T-helper 2 cell (primary cell): ENCODE measurements at regions not wholly inside any gene's neighbourhood (a gene's known extent, or its start where the extent isn't known, plus 50 kb on each side); places are given as distances from the start of the nearest gene placed in this dataset.

Source experiments
- DNase-seq, 5 experiments: peaks; one replicate each; pipeline versions ENCODE4 v3.0.0 to v3.0.0-alpha.2; 2012 to 2022

DNA sequence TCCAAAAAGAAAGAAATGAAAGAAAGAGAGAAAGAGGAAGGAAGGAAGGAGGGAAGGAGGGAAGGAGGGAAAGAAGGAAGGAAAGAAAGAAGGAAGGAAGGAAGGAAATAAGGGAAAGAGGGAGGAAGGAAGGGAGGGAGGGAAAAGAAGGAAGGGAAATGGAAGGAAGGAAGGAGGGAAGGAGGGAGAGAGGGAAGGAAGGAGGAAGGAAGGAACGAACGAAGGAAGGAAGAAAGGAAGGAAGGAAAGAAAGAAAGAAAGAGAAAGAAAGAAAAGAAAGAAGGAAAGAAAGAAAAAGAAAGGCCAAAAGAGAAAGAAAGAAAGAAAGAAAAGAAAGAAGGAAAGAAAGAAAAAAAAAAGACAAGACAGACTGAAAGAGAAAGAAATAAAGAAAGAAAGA lies 263.9 kb upstream of the ATP10B start:
- no peak for DNase-seq

DNA sequence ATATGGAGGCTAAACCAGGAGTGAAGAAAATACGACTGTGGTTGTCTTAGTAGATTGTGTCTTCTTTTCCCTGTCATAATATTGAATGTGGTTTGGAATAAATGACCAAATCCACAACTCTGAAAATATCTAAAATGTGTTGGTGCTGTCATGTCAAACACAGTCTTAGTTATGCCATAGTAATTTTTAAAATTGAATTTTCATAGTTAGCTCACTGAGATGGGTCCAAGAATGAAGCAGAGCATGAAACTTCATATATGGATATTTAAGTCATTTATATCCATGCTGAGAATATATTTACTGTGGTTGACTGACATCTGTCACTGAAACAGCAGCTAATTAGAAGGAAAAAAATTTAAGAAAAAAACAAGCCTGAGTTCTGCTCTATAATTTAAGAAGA lies 260.4 kb upstream of the ATP10B start:
- no peak for DNase-seq

DNA sequence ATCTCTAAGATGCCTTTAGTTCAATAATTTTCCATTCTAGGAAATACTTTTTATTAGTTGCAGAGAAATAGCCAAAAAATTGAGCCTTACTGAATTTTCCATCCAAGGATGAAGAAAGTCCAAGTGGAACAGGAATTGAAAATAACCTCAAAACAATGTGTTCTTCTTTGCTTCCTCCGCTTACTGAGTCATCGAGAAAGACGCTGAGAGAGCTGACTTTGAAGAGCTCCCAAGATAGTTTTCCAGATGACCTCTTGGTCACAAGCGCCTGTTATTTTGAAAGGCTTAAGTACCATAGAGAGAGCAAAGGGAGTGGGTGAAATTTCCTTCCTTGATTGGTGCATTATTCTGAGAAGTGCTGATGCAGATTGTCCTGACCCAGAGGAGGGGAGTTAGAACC lies 253.5 kb upstream of the ATP10B start:
- no peak for DNase-seq

DNA sequence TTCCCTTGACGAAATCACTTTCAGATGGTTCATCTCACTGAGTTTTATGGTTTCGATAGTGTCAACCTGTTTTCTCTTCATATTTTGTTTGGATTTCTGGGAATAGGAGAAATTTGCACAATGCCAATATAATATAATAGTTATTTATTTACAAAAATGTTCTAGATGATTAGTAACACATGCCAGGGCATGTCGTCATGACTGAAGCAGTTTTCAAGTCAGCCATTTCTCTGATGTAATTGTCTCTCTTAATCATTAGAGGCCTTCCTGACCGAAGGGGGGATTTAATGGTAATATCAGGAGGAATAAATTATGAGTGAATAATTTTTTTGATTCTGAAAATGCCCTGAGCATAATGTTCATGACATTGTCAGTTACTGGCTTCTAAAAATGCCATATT lies 246.5 kb upstream of the ATP10B start:
- DNase-seq = no peak

DNA sequence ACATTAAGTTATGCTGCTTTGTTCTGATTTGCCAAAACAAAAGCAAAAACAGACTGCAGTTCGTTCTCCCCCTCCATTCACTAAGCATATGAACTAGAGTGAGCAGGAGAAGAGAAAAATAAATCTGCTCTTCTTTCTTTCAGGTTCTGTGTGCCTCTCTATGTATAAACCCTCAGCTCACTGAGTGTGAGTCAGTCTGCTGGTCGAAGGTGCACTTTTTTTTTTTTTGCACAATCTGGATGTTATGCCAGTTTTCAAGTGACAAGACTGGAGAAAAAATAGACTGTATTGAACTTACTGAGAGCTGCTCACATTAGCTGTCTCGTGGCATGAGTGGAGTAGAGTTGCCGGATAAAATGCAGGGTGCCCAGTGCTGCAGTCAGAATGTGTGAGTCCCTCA lies 244.6 kb upstream of the ATP10B start:
- DNase-seq = no peak

DNA sequence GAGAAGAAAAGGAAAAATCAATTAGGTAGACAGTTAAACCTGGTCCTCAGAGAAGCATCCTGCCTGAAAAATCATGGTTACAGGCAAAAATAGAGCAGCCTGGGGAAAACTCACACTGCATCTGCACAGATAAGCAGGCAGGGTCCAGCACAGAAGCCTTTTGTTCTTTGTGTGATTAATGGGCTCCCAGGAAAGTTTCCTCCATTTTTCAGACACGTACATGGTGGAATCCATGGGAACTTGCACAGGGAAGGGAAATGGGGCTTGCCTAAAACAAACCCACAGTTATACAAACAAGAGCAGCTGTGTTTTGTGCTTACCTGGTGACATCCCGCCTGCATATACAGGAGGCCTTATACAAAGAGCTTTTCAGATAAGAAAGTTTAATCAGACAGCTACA lies 243.9 kb upstream of the ATP10B start:
- DNase-seq = no peak

DNA sequence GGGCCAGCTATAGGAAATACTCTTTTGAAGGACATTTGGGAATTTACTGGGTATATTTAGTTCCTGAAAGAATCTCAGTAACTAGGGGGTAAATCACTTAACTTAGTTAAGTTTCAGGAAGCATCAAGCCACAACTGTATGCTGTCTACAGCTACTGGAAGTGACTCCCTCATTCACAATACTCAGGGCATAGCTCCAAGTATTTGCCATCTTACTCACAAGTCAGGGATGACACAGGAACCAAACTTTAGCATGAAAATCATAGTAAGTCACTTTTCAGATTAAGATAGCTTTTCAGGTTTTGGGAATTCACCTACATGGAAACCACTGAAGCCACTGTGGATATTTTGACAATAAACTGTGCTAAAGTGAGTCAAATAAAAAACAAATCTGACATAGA lies 242.4 kb upstream of the ATP10B start:
- no peak for DNase-seq

DNA sequence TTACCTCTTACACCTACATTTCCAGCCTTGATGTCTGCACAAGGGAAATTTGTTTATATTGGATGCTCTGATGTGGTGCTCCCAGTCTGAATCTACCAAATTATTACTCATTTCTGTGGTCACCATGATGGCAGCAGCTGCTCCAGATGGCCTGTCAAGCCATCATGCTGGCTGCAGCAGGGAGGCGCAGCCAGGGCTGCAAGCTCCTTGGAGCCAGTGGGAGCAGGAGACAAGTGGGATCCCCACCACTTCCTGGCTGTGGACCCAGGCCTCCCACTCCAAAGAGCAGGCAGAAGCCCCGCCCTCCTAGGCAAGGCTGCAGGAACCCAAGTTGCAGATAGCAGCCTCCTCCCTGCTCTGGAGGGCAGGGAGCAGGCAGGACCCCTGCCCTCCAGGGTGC lies 241.1 kb upstream of the ATP10B start:
- no peak for DNase-seq

DNA sequence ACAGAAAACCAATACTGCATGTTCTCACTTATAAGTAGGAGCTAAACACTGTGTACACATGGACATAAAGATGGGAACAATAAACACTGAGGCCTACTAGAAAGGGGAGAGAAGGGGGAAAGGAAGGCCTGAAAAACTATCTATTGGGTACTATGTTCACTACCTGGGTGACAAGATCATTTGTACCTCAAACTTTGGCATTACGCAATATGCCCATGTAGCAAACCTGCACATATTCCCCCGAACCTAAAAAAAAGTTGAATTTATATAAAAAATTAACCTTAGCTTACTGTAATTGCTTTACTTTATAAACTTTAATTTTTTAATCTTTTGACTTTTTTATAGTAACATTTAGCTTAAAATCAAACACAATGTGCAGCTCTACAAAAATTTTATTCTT lies 237.6 kb upstream of the ATP10B start:
- no peak for DNase-seq

DNA sequence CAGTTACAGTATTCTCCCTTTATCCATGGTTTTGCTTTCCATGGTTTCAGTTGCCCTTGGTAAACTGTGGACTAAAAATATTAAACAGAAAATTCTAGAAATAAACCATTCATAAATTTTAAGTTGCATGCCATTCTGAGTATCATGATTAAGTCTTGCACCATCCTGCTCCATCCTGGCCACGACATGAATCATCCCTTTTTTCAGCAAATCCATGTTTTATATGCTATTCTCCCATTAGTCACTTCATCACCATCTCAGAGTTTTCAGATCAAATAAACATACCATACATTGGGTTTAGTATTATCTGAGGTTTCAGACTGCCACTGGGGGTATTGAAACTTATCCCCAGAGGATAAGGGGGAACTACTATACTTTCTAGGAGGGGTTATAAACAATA lies 234.4 kb upstream of the ATP10B start:
- no peak for DNase-seq

DNA sequence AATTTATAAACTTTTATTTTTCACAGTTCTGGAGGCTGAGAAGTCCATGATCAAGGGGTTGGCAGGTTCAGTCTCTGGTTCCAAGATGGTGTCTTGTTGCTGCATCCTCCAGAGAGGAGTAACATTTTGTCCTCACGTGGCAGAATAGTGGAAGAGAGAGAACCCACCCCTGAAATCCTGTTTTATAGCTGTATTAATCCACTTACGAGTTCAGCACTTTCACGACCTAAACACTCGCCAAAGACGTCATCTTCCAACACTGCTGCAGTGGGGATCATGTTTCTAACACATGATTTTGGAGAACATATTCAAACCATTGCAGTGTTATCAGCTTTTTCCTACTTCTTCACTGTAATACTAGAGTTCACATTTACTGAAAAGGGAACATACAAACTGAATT lies 233.0 kb upstream of the ATP10B start:
- no peak for DNase-seq

DNA sequence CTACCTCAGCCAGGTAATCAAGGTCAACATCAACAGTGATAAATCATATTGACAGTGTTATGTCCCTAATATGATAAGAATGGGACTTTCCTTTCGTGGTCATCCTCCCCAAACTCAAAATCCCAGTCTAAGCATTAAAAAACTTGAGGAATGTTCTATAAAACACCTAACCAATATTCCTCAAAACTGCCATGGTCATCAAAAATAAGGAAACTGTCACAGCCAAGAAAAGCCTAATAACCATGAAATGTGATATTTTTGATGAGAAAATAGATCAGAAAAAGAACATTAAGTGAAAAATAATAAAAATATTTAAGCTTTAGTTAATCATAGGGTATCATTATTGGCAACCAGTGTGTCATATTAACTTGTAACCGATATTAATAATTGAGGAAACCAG lies 232.1 kb upstream of the ATP10B start:
- DNase-seq = no peak

DNA sequence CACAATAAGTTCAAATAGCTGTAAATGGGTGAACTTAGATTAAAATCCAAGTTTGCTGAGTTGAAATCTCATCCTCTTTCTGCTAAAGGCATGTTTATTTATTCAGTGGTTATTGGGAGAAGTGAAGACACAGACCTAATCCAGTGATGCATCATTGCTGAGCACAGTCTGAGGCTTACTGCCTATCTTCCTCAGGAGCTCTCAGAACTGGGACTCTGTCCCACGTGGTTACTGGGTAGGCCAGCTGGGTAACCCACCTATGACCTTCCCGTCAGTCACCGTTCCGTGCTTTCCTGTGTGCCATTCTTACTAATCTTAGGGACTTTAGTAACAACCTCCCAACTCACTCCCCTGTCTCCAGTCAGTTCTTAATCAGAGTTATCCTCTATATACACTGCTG lies 226.8 kb upstream of the ATP10B start:
- DNase-seq = no peak

DNA sequence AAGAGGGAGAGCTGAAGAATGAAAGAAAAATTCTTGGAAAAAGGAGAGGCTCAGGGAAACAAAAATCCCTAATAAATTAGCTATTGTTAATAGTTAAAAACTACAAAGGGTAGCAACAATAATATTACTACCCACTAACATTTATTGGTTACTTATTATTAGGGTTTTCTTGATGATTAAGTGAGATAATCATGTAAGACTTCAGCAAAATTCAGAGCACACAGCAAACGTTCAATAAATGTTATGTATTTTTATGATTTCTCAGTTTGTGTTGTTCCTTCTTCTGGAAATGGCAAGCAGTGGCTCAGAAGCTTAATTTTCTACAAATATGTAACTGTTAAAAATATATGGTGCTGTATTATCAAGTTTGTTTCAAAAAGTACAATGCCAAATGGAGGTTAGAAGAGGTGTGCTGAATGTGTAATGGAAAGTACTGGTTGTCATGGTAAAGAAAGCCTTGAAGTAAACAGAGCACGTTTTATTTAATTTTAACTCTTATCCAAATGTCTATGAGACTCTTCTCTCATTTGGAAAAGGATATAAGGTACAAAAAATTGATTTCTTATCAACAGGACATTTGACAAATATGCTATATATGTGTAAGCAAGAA lies 226.0 kb upstream of the ATP10B start:
- no peak for DNase-seq

DNA sequence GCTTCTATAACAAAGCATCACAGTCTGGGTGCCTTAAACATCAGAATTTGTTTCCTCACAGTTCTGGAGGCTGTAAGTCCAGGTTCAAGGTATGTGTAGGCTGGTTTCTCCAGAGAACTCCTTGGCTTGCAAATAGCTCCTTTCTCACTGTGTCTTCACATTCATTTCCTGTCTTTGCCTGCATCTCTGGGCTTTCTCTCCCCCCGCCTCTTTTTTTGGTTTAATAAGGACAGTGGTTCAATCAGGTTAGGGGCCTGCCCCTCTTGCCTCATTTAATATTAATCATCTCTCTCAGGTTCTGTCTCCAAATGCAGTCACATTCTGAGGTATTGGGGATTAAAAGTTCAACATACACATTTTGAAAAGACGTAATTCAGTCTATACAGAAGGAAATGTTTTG lies 225.5 kb upstream of the ATP10B start:
- no peak for DNase-seq

DNA sequence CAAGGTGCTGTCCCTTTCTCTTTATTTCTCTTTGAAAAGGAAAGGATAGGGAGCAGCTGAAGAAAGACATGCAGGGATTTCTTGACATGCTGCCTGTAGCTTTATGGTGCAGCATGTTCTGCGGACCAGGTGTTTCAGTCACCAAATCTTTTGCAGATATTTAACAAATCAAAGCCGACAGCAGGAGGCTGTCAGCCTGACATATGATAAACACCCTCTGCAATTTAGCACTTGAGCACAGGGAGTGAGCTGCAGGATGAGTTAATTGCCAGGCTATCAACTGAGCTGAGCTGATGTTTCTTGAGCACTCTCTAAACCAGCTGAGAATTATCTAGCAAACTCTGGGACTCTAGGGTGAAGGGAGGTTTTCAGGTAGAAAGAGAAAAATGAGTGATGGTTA lies 212.8 kb upstream of the ATP10B start:
- no peak for DNase-seq

DNA sequence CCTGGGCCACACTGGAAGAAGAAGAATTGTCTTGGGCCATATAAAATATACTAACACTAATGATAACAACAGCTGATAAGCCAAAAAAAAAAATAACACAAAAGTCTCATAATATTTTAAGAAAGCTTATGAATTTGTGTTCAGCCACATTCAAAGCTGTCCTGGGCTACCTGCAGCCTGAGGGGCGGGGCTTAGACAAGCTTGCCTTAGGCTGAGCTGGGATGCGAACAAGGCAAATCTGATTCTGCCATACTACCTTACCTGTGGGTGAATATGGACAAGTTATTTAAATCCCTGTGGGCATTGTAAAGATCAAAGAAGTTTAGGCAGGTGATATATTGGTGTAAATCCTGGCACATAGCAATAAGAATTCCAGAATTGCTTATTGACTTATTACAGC lies 212.3 kb upstream of the ATP10B start:
- no peak for DNase-seq

DNA sequence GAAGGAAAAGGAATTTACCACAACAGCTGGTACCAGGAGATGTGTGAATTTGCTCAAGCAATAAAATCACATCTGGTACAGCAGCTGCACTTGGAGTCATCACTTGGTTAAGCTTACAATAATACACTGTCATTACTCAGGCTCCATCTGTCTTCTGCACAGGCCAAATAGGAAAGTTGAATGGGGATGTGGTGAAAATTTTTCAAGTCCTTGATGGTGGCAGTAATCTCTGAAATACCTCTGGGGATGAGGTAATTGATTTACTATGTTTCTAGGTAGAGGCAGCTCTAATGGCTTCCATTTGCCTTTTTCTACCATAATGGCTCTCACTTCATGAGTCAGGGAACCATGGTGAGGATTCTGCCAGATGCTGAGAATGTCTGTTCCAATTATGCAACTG lies 206.8 kb upstream of the ATP10B start:
- DNase-seq = no peak

DNA sequence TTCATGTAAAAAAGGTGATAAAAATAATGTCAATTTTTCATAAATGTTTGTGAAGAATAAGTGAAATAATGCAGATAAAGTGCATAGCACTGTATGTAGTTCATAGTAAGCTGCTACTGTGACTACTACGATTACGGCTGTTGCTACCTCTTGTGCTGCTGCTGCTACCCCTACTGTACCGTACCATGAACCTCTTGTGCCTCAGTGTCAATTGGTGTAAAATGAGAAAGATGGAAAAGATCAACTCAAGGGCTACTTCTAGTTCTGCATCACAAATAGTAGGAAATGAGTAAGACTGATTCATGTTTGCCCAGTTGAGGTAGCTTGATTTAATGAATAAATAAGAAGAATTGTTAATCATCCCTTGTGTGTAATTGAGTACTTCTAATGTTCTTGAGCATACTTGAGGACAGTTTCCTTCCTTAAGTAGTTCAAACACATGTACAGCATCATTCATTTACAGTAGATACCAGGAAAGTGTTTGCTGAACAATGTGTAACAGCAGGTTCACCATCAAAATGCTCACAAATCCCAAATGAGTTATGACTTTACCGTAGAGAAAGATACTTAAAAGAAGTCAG lies 200.0 kb upstream of the ATP10B start:
- DNase-seq = no peak

DNA sequence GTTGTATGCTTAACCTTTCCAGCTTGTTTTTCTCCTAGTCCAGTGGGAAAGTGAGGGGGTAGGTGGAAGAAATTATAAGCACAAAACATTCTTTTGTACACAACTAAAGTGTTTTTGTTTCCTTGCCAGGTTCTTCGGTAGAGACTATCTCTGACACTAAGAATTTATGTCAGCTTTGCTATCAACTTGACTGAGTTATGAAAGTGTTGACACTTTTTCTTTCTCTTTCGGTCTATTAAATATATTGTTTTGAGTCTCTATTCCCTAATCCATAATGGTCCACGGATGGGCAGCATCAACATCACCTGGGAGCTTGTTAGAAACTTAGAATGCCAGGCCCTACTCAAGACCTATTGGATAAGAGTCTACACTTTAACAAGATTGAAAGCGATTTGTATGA lies 195.0 kb upstream of the ATP10B start:
- no peak for DNase-seq

DNA sequence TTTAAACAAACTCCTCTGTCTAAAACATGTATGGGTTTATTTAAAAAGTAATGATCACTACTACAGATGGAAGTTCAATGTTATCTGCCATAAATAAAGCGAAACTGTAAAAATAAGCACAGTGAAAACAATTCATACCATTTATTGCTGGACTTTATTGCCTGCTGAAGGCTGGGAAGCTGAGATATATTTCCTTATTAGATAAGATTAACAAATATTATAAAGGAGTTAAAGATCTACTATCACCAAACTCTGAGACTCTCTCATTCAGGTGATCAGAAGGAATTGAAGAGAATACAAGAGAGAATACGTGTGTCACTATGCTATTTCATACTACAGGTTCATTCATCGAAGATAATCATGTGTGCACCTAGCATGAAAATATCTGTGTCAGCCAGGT lies 190.9 kb upstream of the ATP10B start:
- no peak for DNase-seq

DNA sequence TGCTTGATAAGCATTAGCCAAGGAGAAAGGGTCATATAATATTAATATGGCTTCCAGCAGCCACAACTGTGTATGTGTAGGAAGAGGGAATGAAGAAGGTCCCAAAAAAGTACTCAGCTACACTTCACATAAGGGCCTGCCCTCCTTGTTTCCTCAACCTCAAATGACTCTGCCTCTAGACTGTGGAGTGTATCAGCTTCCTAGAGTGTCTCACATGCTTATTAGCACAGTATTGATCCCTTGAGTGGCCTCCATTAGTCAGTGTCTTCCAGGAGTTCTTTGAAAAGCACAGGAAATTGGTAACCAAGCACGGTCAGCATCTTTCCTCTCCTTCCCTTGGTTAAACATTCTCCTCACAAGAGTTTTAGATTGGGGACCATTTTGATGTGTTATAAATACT lies 190.4 kb upstream of the ATP10B start:
- no peak for DNase-seq

DNA sequence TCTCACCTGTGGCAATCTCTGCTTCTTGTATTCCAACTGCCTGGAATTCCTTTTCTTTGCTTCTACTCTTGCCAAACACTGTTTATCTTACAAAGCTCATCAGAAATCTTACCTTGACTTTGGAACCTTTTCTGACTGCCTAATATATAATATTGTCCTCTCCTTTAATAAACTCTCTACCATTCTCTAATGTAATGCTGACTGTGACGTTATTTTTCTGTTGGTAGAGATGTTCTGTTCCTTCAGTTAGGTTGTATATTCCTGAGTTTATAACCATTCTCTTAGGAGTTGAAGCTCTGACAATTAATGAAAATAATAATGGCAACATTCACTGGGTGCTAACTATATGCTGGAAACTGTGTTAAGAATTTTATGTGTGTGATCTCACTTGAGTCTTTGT lies 188.8 kb upstream of the ATP10B start:
- no peak for DNase-seq

DNA sequence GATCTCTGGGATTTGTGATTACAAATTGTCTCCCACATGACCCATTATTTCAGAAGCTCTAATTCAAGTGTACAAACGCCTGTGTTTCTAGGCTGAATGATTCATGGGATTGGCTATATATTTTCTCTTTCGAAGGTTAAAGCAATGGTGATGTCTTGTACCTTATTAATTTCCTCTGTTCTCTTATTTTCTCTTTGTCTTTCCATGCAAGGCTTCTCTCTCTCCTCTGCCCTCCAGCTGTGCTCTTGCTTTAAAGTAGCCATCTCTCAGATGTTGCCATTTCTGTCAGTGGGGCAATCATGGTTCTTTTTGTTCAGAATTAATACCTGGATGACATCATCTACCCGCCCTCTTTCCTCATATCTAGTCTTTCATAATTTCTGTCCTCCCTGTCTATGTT lies 184.3 kb upstream of the ATP10B start:
- DNase-seq = no peak

DNA sequence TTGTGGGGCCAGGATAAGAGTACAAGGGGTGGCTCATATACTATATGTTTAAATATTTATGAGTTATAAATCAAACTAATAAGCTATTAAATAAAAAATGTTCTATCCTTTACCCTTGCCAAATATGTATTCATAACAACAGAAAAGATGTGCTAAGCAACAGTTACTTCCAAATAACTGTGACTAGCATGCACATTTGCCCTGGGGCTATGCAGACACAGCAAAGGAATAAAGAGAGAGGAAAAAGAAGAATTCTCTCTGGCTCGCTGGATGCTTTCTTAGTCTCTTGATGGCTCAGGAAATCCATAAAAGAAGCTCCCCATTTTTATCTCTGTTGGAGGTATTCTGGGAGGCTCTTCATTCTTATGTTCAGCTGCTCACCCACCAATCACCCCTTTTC lies 182.4 kb upstream of the ATP10B start:
- DNase-seq = no peak

DNA sequence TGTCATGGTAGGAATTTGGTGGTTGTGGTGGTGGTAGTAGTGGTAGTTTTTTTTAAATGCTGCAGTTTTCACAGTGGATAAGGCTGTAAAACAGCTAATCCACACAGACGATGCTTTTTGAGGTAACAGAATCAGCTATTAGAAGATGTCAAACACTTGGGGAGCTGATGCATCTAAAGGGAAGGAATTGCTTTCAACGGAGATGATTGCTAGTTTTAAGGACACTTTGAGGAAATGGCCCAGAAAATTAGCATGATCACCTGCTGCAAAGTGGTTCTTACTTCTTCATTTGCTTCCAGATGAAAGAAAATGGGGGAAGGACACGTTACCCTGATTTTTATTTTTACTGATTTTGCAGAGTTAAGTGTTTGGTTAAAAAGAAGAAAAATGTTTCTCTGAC lies 178.2 kb upstream of the ATP10B start:
- DNase-seq = no peak
